HepG2 (cell line): ENCODE measurements at regions not wholly inside any gene's neighbourhood (a gene's known extent, or its start where the extent isn't known, plus 50 kb on each side); places are given as distances from the start of the nearest gene placed in this dataset.

Experiments used
- ATAC-seq: fragments of 200-7000 bp; cut with Tn5 transposase; 3 replicates; pipeline ENCODE4 v1.9.1; 2020; ENCODE audit warnings: mild to moderate bottlenecking, moderate library complexity
- BruUV-seq: library from RNA; stranded (reverse); fragments of 400-500 nt; replicated peaks from 2 replicates; lab custom pipeline; 2021; lab: Mats Ljungman, UMichigan
- CTCF ChIA-PET: fragments of 300-600 bp; formaldehyde crosslinking; extraction: SDS; loops from one replicate; lab custom pipeline; 2021; ENCODE audit warnings: low total read pairs, inconsistent platforms, low intra/inter-chr PET ratio; lab: Yijun Ruan, JAX
- POLR2A ChIA-PET: fragments of 350-600 bp; sonication (Branson Sonifier 250); formaldehyde crosslinking; loops from one replicate; lab custom pipeline; 2020; ENCODE audit warnings: antibody characterized with exemption, inconsistent platforms; lab: Yijun Ruan, JAX
- DNase-seq: peaks from one replicate; pipeline ENCODE4 v3.0.0-alpha.2; 2015; ENCODE audit warnings: low spot score
- FAIRE-seq: peaks from 3 replicates; lab custom pipeline; 2011; peaks lifted over from hg19 to GRCh38; lab: Jason Lieb, UNC
- H2AFZ ChIP-seq: one replicate; pipeline ENCODE4 v1.6.1; 2011; ENCODE audit warnings: low read length, inconsistent platforms
- H3K27ac ChIP-seq: fragments of 300-600 bp; 3 replicates; pipeline ENCODE4 v1.8.0; 2011; ENCODE audit warnings: mixed run types, mild to moderate bottlenecking, mixed read lengths, low read length, inconsistent platforms; ENCODE audit not compliant: insufficient read depth; ENCODE audit errors: extremely low read length
- H3K27me3 ChIP-seq, 2 experiments: fragments of 200-600 bp in 1 of 2; 2 replicates in 1 of 2; 3 replicates in 1 of 2; pipeline versions ENCODE4 v1.6.0 to v1.8.0; 2011; ENCODE audit warnings: low read length in 2 of 2, mild to moderate bottlenecking in 2 of 2, moderate library complexity in 2 of 2, inconsistent platforms in 1 of 2; ENCODE audit not compliant: insufficient read depth in 2 of 2, control insufficient read depth in 1 of 2
- H3K36me3 ChIP-seq, 2 experiments: fragments of 200-600 bp in 1 of 2; replicated peaks in 1 of 2; 2 replicates in 1 of 2; 3 replicates in 1 of 2; pipeline versions ENCODE4 v1.5.1 to v1.8.0; 2011; ENCODE audit warnings: low read length in 2 of 2, inconsistent platforms in 1 of 2; ENCODE audit not compliant: insufficient read depth in 2 of 2, control insufficient read depth in 1 of 2
- H3K4me1 ChIP-seq: 2 replicates; pipeline ENCODE4 v1.5.1; 2012; ENCODE audit warnings: low read length, inconsistent platforms; ENCODE audit not compliant: insufficient read depth
- H3K4me2 ChIP-seq: 2 replicates; pipeline ENCODE4 v1.6.0; 2011; ENCODE audit warnings: low read depth, low read length, inconsistent platforms
- H3K4me3 ChIP-seq, 3 experiments: fragments of 200-600 bp in 1 of 3; sonication (generic), shearing (Covaris generic) in 1 of 3; replicated peaks in 1 of 3; 2 replicates each; pipeline ENCODE4 v1.5.1; 2011 to 2016; ENCODE audit warnings: low read length in 3 of 3, inconsistent platforms in 2 of 3, low read depth in 2 of 3, mild to moderate bottlenecking in 2 of 3, control low read depth in 1 of 3, mixed read lengths in 1 of 3; ENCODE audit not compliant: insufficient read depth in 1 of 3
- H3K79me2 ChIP-seq: one replicate; pipeline ENCODE4 v1.6.1; 2011; ENCODE audit warnings: low read length, inconsistent platforms; ENCODE audit not compliant: insufficient read depth
- H3K9ac ChIP-seq: 2 replicates; pipeline ENCODE4 v1.6.0; 2011; ENCODE audit warnings: mild to moderate bottlenecking, low read depth, low read length, inconsistent platforms; ENCODE audit not compliant: insufficient read depth
- H3K9me3 ChIP-seq: 2 replicates; pipeline ENCODE4 v1.5.1; 2012; ENCODE audit warnings: mild to moderate bottlenecking, low read length
- H4K20me1 ChIP-seq: 2 replicates; pipeline ENCODE4 v1.6.0; 2011; ENCODE audit warnings: inconsistent platforms, mild to moderate bottlenecking, low read length, moderate library complexity; ENCODE audit not compliant: insufficient read depth
- CEBPB ChIP-seq: IDR thresholded peaks from 2 replicates; pipeline ENCODE4 v1.6.1; 2011; ENCODE audit warnings: low read depth, low read length, improper control_type of control experiment, borderline replicate concordance
- E2F5 ChIP-seq: sonication (generic); formaldehyde crosslinking; conservative IDR thresholded peaks from 2 replicates; pipeline ENCODE4 v1.4.0; 2020; ENCODE audit warnings: missing genetic modification reagents
- ELF4 ChIP-seq: sonication (generic); formaldehyde crosslinking; IDR thresholded peaks from 2 replicates; pipeline ENCODE4 v1.5.0; 2020; ENCODE audit warnings: missing genetic modification reagents, mild to moderate bottlenecking, moderate library complexity, borderline replicate concordance
- FOXC1 ChIP-seq: sonication (generic); formaldehyde crosslinking; IDR thresholded peaks from 2 replicates; pipeline ENCODE4 v1.8.0; 2022; ENCODE audit warnings: mild to moderate bottlenecking, missing genetic modification reagents, borderline replicate concordance
- HIC2 ChIP-seq: sonication (generic); formaldehyde crosslinking; IDR thresholded peaks from 2 replicates; pipeline ENCODE4 v1.9.0; 2022; ENCODE audit warnings: low read depth, missing genetic modification reagents
- KLF15 ChIP-seq: sonication (generic); formaldehyde crosslinking; IDR thresholded peaks from 2 replicates; pipeline ENCODE4 v1.8.1; 2023; ENCODE audit warnings: borderline replicate concordance, mild to moderate bottlenecking, inconsistent platforms, missing genetic modification reagents, mixed read lengths
- NCOA5 ChIP-seq: sonication (generic); formaldehyde crosslinking; IDR thresholded peaks from 2 replicates; pipeline ENCODE4 v1.4.0; 2020; ENCODE audit warnings: missing genetic modification reagents
- ONECUT2 ChIP-seq: sonication (generic); formaldehyde crosslinking; IDR thresholded peaks from 2 replicates; pipeline ENCODE4 v1.4.0; 2020; ENCODE audit warnings: missing genetic modification reagents
- RBM22 ChIP-seq: fragments of 200-400 bp; formaldehyde crosslinking; optimal IDR thresholded peaks from 2 replicates; pipeline ENCODE3; 2017; ENCODE audit warnings: mild to moderate bottlenecking, low read length, moderate library complexity
- TBX2 ChIP-seq: sonication (generic); formaldehyde crosslinking; IDR thresholded peaks from 2 replicates; pipeline ENCODE4 v1.5.0; 2020; ENCODE audit warnings: missing genetic modification reagents, mild to moderate bottlenecking, borderline replicate concordance
- ZNF430 ChIP-seq: sonication (generic); formaldehyde crosslinking; IDR thresholded peaks from 2 replicates; pipeline ENCODE4 v1.9.0; 2021; ENCODE audit warnings: mild to moderate bottlenecking, missing genetic modification reagents
- ZNF441 ChIP-seq: sonication (generic); formaldehyde crosslinking; IDR thresholded peaks from 2 replicates; pipeline ENCODE4 v1.7.0; 2021; ENCODE audit warnings: missing genetic modification reagents, borderline replicate concordance
- ZNF75D ChIP-seq: sonication (generic); formaldehyde crosslinking; IDR thresholded peaks from 2 replicates; pipeline ENCODE4 v1.8.1; 2023; ENCODE audit warnings: missing genetic modification reagents, mild to moderate bottlenecking, borderline replicate concordance
- WGBS: methylation state at CpG from one replicate; pipeline ENCODE4 v1.1.6; 2017; ENCODE audit warnings: low lambda C conversion rate; 5-methylcytosine and 5-hydroxymethylcytosine counted together
- in situ Hi-C: cut with HindIII; loops from 2 replicates; pipeline ENCODE4 v1.10.0; 2017; ENCODE audit warnings: low pct_unique_long_range_greater_than_20kb; ENCODE audit not compliant: extremely low pct_ligation_motif_present
- intact Hi-C: fragments of 100-400 bp; cut with micrococcal nuclease; formaldehyde crosslinking; loops from one replicate; pipeline ENCODE4 v1.10.0; 2022; ENCODE audit not compliant: unreplicated experiment
- TF ChIP-seq, protein P1 (sequence below): sonication (generic); formaldehyde crosslinking; IDR thresholded peaks from 2 replicates; pipeline ENCODE4 v1.8.0; 2022; ENCODE audit warnings: missing genetic modification reagents, low read depth, mild to moderate bottlenecking, borderline replicate concordance
- TF ChIP-seq, protein P2 (sequence below), 2 experiments: sonication (generic) in 1 of 2; formaldehyde crosslinking in 1 of 2; IDR thresholded peaks; 2 replicates each; pipeline versions ENCODE4 v1.6.1 to v1.9.0; 2014 to 2022; ENCODE audit warnings: antibody characterized with exemption in 1 of 2, borderline replicate concordance in 1 of 2, inconsistent platforms in 1 of 2, low read depth in 1 of 2, missing genetic modification reagents in 1 of 2

- Histone ChIP-seq H4K20me1 (no peaks in the 10 kb centered on the region), H3K27me3 (no peaks in the 10 kb centered on the region), H3K27ac (no peak overlapping the region), H3K4me3 (no peak overlapping the region), H3K9me3 (no peaks in the 10 kb centered on the region), H3K4me2 (no peak overlapping the region), H3K4me1 (no peaks in the 10 kb centered on the region), H3K79me2 (no peaks in the 10 kb centered on the region), H3K36me3 (no peaks in the 10 kb centered on the region), H2AFZ (no peak overlapping the region), H3K9ac (no peak overlapping the region)
- WGBS: 5% methylated on average over 4 of the region's 4 CpGs
- CTCF ChIA-PET: no interaction called here
- no peak for TF ChIP-seq CEBPB
- no peak for TF ChIP-seq NCOA5 (CRISPR knock-in tag)
- no peak for TF ChIP-seq HIC2 (CRISPR knock-in tag)
- no peak for TF ChIP-seq RBM22
- no peak for TF ChIP-seq ZNF441 (CRISPR knock-in tag)
- no peak for TF ChIP-seq KLF15 (CRISPR knock-in tag)
- TF ChIP-seq, protein P1, sequence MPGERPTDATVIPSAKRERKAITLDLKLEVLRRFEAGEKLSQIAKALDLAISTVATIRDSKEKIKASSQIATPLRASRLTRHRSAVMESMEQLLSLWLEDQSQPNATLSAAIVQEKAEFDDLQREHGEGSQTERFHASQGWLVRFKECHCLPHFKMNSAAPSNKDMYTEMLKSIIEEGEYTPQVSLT (CRISPR knock-in tag): no peak
- TF ChIP-seq ONECUT2 (CRISPR knock-in tag): no peak
- TF ChIP-seq ELF4 (CRISPR knock-in tag): no peak
- TF ChIP-seq ZNF430 (CRISPR knock-in tag): no peak
- TF ChIP-seq, protein P2, sequence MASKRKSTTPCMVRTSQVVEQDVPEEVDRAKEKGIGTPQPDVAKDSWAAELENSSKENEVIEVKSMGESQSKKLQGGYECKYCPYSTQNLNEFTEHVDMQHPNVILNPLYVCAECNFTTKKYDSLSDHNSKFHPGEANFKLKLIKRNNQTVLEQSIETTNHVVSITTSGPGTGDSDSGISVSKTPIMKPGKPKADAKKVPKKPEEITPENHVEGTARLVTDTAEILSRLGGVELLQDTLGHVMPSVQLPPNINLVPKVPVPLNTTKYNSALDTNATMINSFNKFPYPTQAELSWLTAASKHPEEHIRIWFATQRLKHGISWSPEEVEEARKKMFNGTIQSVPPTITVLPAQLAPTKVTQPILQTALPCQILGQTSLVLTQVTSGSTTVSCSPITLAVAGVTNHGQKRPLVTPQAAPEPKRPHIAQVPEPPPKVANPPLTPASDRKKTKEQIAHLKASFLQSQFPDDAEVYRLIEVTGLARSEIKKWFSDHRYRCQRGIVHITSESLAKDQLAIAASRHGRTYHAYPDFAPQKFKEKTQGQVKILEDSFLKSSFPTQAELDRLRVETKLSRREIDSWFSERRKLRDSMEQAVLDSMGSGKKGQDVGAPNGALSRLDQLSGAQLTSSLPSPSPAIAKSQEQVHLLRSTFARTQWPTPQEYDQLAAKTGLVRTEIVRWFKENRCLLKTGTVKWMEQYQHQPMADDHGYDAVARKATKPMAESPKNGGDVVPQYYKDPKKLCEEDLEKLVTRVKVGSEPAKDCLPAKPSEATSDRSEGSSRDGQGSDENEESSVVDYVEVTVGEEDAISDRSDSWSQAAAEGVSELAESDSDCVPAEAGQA (IDR thresholded peaks at IDR 0.05; ENCODE audit: low read depth): no peak
- TF ChIP-seq, protein P2 (CRISPR knock-in tag; IDR thresholded peaks at IDR 0.05; ENCODE audit: borderline replicate concordance): no peak
- no peak for TF ChIP-seq FOXC1 (CRISPR knock-in tag)
- no peak for TF ChIP-seq ZNF75D (CRISPR knock-in tag)
- no peak for TF ChIP-seq E2F5 (CRISPR knock-in tag)
- no peak for TF ChIP-seq TBX2 (CRISPR knock-in tag)
- DNase-seq (no peak), ATAC-seq (no peak), FAIRE-seq (no peak)
- no TSS peak for BruUV-seq
- intact Hi-C loops: no loop called here
- in situ Hi-C loops: no loop called here
- POLR2A ChIA-PET: no interaction called here
These were observed 538.8 kb upstream of the ZNF717 start for GRCh38 chr3:76324101-76324500.
